ENCODE measurements at regions not wholly inside any gene's neighbourhood (a gene's known extent, or its start where the extent isn't known, plus 50 kb on each side); places are given as distances from the start of the nearest gene placed in this dataset.

DNA sequence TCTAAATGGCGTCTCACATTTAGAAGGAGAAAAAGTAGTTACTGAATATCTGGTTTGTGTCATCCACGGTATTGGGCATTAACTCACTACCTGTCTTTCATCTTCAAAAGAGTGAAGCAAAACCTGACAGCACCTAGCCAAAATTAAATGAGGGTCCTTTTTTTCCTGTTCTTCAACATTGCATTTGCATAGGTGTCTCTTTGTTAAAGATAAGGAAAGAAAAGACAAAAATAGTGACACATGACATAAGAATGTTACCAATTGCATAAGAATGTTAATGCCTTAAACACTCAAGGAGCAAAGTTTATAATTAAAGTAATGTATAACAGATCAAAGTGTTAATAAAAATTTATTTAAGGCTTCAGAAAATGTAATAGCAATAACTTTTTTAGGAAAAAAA is 61.4 kb upstream of the MANEA start:
- TF ChIP-seq CTCF (IDR thresholded peaks at IDR 0.05; ENCODE audit: low read depth, low read length, missing control alignments): no peak

DNA sequence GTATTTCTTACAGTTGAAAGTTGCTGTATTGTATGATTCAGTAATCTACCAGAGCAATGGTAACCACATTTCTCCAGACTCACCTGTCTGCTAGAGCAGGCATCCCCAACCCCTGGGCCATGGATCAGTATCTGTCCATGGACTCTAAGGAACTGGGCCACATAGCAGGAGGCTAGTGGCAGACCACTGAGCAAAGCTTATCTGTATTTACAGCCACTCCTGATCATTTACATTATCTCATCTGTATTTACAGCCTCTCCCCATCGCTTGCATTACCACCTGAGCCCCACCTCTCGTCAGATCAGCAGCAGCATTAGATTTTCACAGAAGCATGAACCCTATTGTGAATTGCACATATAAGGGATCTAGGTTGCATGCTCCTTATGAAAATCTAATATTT is 60.3 kb upstream of the MANEA start:
- TF ChIP-seq CTCF (IDR thresholded peaks at IDR 0.05; ENCODE audit: low read depth, low read length, missing control alignments): no peak
- no peak overlapping the region for H3K4me3 ChIP-seq (ENCODE audit: low read depth, low read length)
- in situ Hi-C loops (cut with HindIII; ENCODE audit: low sequenced_read_pairs): no loop called here
- no peak for DNase-seq (ENCODE audit: low read depth)

More for the DNA sequence above, 61.4 kb upstream of the MANEA start:
- H3K4me3 ChIP-seq (ENCODE audit: low read depth, low read length): no peak overlapping the region
- DNase-seq (ENCODE audit: low read depth): no peak
- in situ Hi-C loops (cut with HindIII; ENCODE audit: low sequenced_read_pairs): no loop called here

DNA sequence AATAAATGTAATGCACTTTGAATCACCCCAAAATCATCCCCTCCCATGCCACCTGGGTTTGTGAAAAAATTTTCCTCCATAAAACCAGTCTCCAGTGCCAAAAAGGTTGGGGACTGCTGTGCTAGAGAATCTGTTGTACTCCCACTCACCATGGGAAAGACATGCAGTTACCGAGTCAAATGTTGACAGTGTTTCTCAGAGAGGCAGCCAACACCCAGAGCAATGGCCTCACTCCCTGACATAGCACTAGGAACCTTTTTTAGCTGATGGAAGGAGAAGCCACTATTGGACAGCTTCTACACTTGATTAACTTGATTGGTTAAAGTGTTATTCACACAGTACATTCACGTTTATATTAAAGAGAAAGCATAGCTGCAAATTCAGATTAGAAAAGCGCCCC is 59.8 kb upstream of the MANEA start:
- in situ Hi-C loops (cut with HindIII; ENCODE audit: low sequenced_read_pairs): no loop called here
- DNase-seq (ENCODE audit: low read depth): no peak
- TF ChIP-seq CTCF (IDR thresholded peaks at IDR 0.05; ENCODE audit: low read depth, low read length, missing control alignments): no peak

GRCh38 chr6:95518630-95519227 is 58.6 kb upstream of the MANEA start:
- in situ Hi-C loops (cut with HindIII; ENCODE audit: low sequenced_read_pairs): no loop called here
- H3K4me3 ChIP-seq (ENCODE audit: low read depth, low read length): no peak overlapping the region
- no peak for TF ChIP-seq CTCF (IDR thresholded peaks at IDR 0.05; ENCODE audit: low read depth, low read length, missing control alignments)
- no peak for DNase-seq (ENCODE audit: low read depth)

More for the DNA sequence above, 59.8 kb upstream of the MANEA start:
- H3K4me3 ChIP-seq (ENCODE audit: low read depth, low read length): no peak overlapping the region

- in situ Hi-C loops (cut with HindIII; ENCODE audit: low sequenced_read_pairs): no loop called here
- TF ChIP-seq CTCF (IDR thresholded peaks at IDR 0.05; ENCODE audit: low read depth, low read length, missing control alignments): no peak
- DNase-seq (ENCODE audit: low read depth): no peak
- H3K4me3 ChIP-seq (ENCODE audit: low read depth, low read length): no peak overlapping the region
Observed at GRCh38 chr6:95519228-95520037, 57.9 kb upstream of the MANEA start.

DNA sequence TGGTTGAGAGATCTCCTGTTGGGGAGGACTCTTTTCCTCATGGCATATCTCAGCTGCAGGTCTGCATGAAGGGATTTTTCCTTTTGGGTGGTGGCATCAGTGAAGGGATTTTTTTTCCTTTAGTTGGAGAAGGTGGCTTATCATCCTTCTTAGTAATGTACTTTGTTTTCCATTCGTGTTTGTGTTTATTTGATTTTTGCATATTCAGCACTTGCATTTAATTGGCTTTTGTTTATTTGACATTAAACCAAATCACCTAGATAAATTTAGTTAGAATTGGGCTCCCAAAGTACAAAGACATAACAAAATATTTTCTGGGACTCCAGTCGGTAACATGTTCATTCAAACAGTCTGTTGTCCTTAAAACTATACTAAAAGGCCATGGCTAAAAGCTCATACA is 56.2 kb upstream of the MANEA start:
- DNase-seq (ENCODE audit: low read depth): no peak
- in situ Hi-C loops (cut with HindIII; ENCODE audit: low sequenced_read_pairs): no loop called here
- H3K4me3 ChIP-seq (ENCODE audit: low read depth, low read length): no peak overlapping the region
- no peak for TF ChIP-seq CTCF (IDR thresholded peaks at IDR 0.05; ENCODE audit: low read depth, low read length, missing control alignments)
